Lung (tissue), 11 donors: ENCODE measurements at regions not wholly inside any gene's neighbourhood (a gene's known extent, or its start where the extent isn't known, plus 50 kb on each side); places are given as distances from the start of the nearest gene placed in this dataset.

Experiments used
- ATAC-seq: fragments of 200-7000 bp; cut with Tn5 transposase; one replicate; pipeline ENCODE4 v1.9.1; 2020; ENCODE audit warnings: moderate number of reproducible peaks; ENCODE audit not compliant: insufficient read depth, low FRiP score
- DNase-seq, 3 donors: peaks; one replicate each; pipeline ENCODE4 v3.0.0-alpha.2; 2013 to 2017
- H3K27ac ChIP-seq, 2 donors: one replicate each; pipeline ENCODE4 v1.5.1; 2013; ENCODE audit warnings: mild to moderate bottlenecking in 2 of 2, moderate library complexity in 2 of 2, control low read depth in 1 of 2, inconsistent platforms in 1 of 2, low read depth in 1 of 2, low read length in 1 of 2
- H3K27me3 ChIP-seq, 3 donors: one replicate each; pipeline ENCODE4 v1.5.1; 2013; ENCODE audit warnings: low read length in 2 of 3; ENCODE audit not compliant: control insufficient read depth in 3 of 3, insufficient read depth in 3 of 3
- H3K36me3 ChIP-seq, 4 donors: one replicate each; pipeline ENCODE4 v1.5.1; 2013; ENCODE audit warnings: low read length in 4 of 4, mild to moderate bottlenecking in 1 of 4, moderate library complexity in 1 of 4; ENCODE audit not compliant: control insufficient read depth in 4 of 4, insufficient read depth in 4 of 4
- H3K4me1 ChIP-seq, 5 donors: one replicate each; pipeline ENCODE4 v1.5.1; 2013; ENCODE audit warnings: low read length in 5 of 5, mild to moderate bottlenecking in 2 of 5, moderate library complexity in 1 of 5; ENCODE audit not compliant: control insufficient read depth in 5 of 5, insufficient read depth in 5 of 5
- H3K4me3 ChIP-seq: one replicate; pipeline ENCODE4 v1.5.1; 2013; ENCODE audit warnings: mild to moderate bottlenecking, control low read depth, moderate library complexity
- H3K9ac ChIP-seq, 2 donors: one replicate each; pipeline ENCODE4 v1.5.1; 2013; ENCODE audit warnings: low read length in 2 of 2, control low read depth in 1 of 2; ENCODE audit not compliant: insufficient read depth in 1 of 2
- H3K9me3 ChIP-seq, 4 donors: one replicate each; pipeline ENCODE4 v1.5.1; 2013; ENCODE audit warnings: low read length in 3 of 4, mild to moderate bottlenecking in 1 of 4, moderate library complexity in 1 of 4; ENCODE audit not compliant: control insufficient read depth in 4 of 4, insufficient read depth in 3 of 4
- CTCF ChIP-seq: IDR thresholded peaks from 2 replicates; pipeline ENCODE4 v1.5.1; 2012; ENCODE audit warnings: mild to moderate bottlenecking; ENCODE audit errors: control extremely low read depth, extremely low read depth
- WGBS, 2 donors: extraction: QIAGEN DNeasy Blood & Tissue Kit; methylation state at CpG; one replicate each; pipeline ENCODE4 v1.1.7; 2013; 5-methylcytosine and 5-hydroxymethylcytosine counted together
- donor health status: control.
- donor health status: control.
- donor health status: Bipolar disorder and iron deficiency.
- donor health status: healthy.
- donor health status: DM: yes; HTN: yes; CAD: no.

GRCh38 chr17:77737442-77738265, 220.8 kb upstream of the TNRC6C start:
- Histone ChIP-seq H3K9ac (no peak overlapping the region), H3K4me3 (no peak overlapping the region), H3K27ac (peak overlapping the region in 1 of 2 donors; percentile 37), H3K27me3 (no peaks in the 10 kb centered on the region), H3K36me3 (no peaks in the 10 kb centered on the region), H3K9me3 (peaks cover 0 to 2% (median 0%) of the 10 kb centered on the region in 4 donors), H3K4me1 (peaks cover 0 to 41% (median 29%) of the 10 kb centered on the region in 5 donors)
- ATAC-seq (no peak), DNase-seq (no peak)
- TF ChIP-seq CTCF: no peak
- WGBS, 2 donors: 82 to 86% methylated on average over 21 of the region's 21 CpGs

GRCh38 chr17:77738751-77739531, 219.6 kb upstream of the TNRC6C start:
- 43 to 59% methylated on average over 8 of the region's 8 CpGs for WGBS, 2 donors
- TF ChIP-seq CTCF: no peak
- ATAC-seq (no peak), DNase-seq (peak; percentile 26 to 64 (median 49))
- Histone ChIP-seq H3K27me3 (no peaks in the 10 kb centered on the region), H3K4me1 (peaks cover 0 to 35% (median 26%) of the 10 kb centered on the region in 5 donors), H3K27ac (peak overlapping the region in 1 of 2 donors; percentile 81), H3K36me3 (no peaks in the 10 kb centered on the region), H3K9ac (no peak overlapping the region), H3K4me3 (no peak overlapping the region), H3K9me3 (no peaks in the 10 kb centered on the region)

GRCh38 chr17:77740481-77740880, 218.0 kb upstream of the TNRC6C start:
- WGBS, 2 donors: 94% methylated on average over 7 of the region's 7 CpGs
- H3K4me3 ChIP-seq: no peak overlapping the region
- H3K27ac ChIP-seq: no peak overlapping the region
- no peak overlapping the region for H3K9ac ChIP-seq
- peaks cover 0 to 20% (median 11%) of the 10 kb centered on the region in 5 donors for H3K4me1 ChIP-seq
- no peak for TF ChIP-seq CTCF
- no peak for ATAC-seq
- no peaks in the 10 kb centered on the region for H3K36me3 ChIP-seq
- DNase-seq: no peak
- no peaks in the 10 kb centered on the region for H3K9me3 ChIP-seq
- H3K27me3 ChIP-seq: no peaks in the 10 kb centered on the region
